ENCODE measurements at regions not wholly inside any gene's neighbourhood (a gene's known extent, or its start where the extent isn't known, plus 50 kb on each side); places are given as distances from the start of the nearest gene placed in this dataset.

DNA sequence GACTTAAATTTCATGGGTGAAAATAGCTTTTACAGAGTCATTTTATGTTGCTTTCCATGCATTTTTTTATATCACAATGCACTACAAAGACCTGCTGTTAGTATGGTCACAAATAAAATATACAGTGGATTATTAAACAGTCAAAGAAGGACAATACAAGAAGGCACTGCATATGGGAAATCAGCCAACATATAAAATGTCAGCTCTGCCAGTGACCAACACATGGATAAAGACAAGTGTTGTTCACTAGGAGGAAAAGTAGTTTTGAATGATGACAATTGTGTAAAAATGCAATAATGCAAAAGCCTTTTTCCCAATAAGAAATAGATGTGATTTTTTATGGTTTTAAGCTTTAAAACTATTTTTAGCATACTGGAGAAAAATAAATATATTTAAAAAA lies 425.3 kb upstream of the CBLB start:
- TF ChIP-seq, protein P1, sequence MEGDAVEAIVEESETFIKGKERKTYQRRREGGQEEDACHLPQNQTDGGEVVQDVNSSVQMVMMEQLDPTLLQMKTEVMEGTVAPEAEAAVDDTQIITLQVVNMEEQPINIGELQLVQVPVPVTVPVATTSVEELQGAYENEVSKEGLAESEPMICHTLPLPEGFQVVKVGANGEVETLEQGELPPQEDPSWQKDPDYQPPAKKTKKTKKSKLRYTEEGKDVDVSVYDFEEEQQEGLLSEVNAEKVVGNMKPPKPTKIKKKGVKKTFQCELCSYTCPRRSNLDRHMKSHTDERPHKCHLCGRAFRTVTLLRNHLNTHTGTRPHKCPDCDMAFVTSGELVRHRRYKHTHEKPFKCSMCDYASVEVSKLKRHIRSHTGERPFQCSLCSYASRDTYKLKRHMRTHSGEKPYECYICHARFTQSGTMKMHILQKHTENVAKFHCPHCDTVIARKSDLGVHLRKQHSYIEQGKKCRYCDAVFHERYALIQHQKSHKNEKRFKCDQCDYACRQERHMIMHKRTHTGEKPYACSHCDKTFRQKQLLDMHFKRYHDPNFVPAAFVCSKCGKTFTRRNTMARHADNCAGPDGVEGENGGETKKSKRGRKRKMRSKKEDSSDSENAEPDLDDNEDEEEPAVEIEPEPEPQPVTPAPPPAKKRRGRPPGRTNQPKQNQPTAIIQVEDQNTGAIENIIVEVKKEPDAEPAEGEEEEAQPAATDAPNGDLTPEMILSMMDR (conservative IDR thresholded peaks at IDR 0.05) = no peak
- TF ChIP-seq ZFX (IDR thresholded peaks at IDR 0.05) = no peak
